Activated naive CD4-positive, alpha-beta T cell treated with anti-CD3 and anti-CD28 coated beads, Interleukin-2, amount 50 U/mL, for 24 hours (primary cell): ENCODE measurements at regions not wholly inside any gene's neighbourhood (a gene's known extent, or its start where the extent isn't known, plus 50 kb on each side); places are given as distances from the start of the nearest gene placed in this dataset.

Experiments
- H3K27ac Mint-ChIP-seq: one replicate; pipeline ENCODE4 v1.8.0; 2021; ENCODE audit warnings: mild to moderate bottlenecking, mixed read lengths
- H3K27me3 Mint-ChIP-seq: one replicate; pipeline ENCODE4 v1.8.0; 2021; ENCODE audit warnings: mixed read lengths
- H3K36me3 Mint-ChIP-seq: one replicate; pipeline ENCODE4 v1.8.0; 2021; ENCODE audit warnings: mixed read lengths
- H3K4me1 Mint-ChIP-seq: one replicate; pipeline ENCODE4 v1.8.0; 2021; ENCODE audit warnings: mixed read lengths
- H3K4me3 Mint-ChIP-seq: one replicate; pipeline ENCODE4 v1.8.0; 2021; ENCODE audit warnings: mild to moderate bottlenecking, mixed read lengths
- H3K9me3 Mint-ChIP-seq: one replicate; pipeline ENCODE4 v1.8.0; 2021; ENCODE audit warnings: mixed read lengths

DNA sequence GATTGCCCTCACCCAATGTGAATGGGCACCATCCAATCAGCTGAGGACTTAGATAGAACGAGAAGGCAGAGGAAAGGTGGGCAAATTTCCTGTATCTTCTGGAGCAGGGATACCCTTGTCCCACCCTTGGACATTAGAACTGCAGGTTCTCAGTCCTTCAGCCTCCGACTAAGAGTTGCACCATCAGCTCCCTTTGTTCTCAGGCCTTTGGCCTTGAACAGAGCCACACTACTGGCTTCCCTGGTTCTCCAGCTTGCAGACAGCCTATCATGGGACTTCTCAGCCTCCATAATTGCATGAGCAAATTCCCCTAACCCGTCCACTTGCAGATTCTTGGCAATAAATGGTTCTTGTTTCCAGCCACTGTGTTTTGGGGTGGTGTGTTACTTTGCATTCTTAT is 102.4 kb downstream of the LSM3 start:
- H3K27me3 Mint-ChIP-seq, result no peaks in the 10 kb centered on the region
- H3K27ac Mint-ChIP-seq, result no peak overlapping the region
- H3K9me3 Mint-ChIP-seq, result no peaks in the 10 kb centered on the region
- H3K4me3 Mint-ChIP-seq, result no peak overlapping the region
- H3K36me3 Mint-ChIP-seq, result no peaks in the 10 kb centered on the region
- no peaks in the 10 kb centered on the region for H3K4me1 Mint-ChIP-seq

DNA sequence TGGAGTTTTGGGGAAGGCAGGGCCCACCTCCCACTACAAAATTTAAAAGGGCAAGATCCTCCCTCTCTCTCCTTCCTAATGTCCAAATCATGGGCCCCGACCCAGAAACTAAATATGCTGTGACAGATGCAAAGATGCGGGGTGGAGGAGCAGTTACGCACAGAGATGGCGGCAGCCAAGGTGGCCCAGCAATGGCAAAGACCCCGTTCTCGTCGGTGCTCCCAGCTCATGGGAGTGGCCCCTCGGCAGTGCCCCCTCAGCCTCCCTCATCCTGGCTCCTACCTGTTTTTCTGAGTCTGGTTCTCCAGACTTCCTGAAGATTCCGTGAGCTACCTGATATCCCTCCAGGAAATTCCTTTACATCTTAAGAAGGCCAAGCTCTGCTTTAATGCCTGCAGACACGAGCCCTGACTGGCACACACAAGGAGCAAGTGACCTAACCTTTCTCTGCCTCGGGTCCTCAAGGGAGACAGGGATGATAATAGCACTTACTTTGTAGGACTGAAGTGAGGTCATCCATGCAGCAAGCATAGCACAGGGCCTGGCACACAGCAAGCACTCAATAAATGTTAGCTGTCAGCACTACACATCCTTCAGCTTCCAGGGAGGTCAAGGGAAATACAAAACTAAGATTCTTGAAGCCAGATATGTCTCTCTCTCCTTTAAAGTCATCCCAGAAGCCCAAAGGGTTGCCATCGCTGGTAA is 103.5 kb downstream of the LSM3 start:
- H3K4me3 Mint-ChIP-seq, result no peak overlapping the region
- no peaks in the 10 kb centered on the region for H3K4me1 Mint-ChIP-seq
- no peaks in the 10 kb centered on the region for H3K36me3 Mint-ChIP-seq
- no peak overlapping the region for H3K27ac Mint-ChIP-seq
- H3K27me3 Mint-ChIP-seq, result peaks cover 2% of the 10 kb centered on the region
- no peaks in the 10 kb centered on the region for H3K9me3 Mint-ChIP-seq

DNA sequence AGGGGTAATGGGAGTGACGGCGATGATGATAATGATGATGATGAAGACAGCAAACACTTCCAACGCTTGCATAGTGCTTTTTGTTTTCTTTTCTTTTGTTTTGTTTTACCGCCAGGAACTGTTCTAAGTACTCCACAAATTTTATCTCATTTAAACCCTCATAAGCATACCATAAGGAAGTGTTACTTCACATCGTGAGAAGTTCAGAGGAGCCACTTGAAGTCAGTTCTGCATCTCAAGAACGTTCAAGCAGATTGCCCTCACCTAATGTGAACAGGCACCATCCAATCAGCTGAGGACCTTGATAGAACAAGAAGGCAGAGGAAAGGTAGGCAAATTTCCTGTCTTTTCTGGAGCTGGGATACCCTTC is 104.1 kb downstream of the LSM3 start:
- Mint-ChIP-seq H3K27me3 (peaks cover 2% of the 10 kb centered on the region), H3K36me3 (no peaks in the 10 kb centered on the region), H3K9me3 (no peaks in the 10 kb centered on the region), H3K4me3 (no peak overlapping the region), H3K4me1 (no peaks in the 10 kb centered on the region), H3K27ac (no peak overlapping the region)

GRCh38 chr3:14283092-14283812 is 104.6 kb downstream of the LSM3 start:
- no peaks in the 10 kb centered on the region for H3K4me1 Mint-ChIP-seq
- H3K36me3 Mint-ChIP-seq, result no peaks in the 10 kb centered on the region
- H3K27ac Mint-ChIP-seq, result no peak overlapping the region
- no peaks in the 10 kb centered on the region for H3K9me3 Mint-ChIP-seq
- peaks cover 2% of the 10 kb centered on the region for H3K27me3 Mint-ChIP-seq
- H3K4me3 Mint-ChIP-seq, result no peak overlapping the region

GRCh38 chr3:14283813-14284438 is 105.3 kb downstream of the LSM3 start:
- Mint-ChIP-seq H3K9me3 (no peaks in the 10 kb centered on the region), H3K36me3 (no peaks in the 10 kb centered on the region), H3K27me3 (peaks cover 2% of the 10 kb centered on the region), H3K4me1 (no peaks in the 10 kb centered on the region), H3K27ac (no peak overlapping the region), H3K4me3 (no peak overlapping the region)

DNA sequence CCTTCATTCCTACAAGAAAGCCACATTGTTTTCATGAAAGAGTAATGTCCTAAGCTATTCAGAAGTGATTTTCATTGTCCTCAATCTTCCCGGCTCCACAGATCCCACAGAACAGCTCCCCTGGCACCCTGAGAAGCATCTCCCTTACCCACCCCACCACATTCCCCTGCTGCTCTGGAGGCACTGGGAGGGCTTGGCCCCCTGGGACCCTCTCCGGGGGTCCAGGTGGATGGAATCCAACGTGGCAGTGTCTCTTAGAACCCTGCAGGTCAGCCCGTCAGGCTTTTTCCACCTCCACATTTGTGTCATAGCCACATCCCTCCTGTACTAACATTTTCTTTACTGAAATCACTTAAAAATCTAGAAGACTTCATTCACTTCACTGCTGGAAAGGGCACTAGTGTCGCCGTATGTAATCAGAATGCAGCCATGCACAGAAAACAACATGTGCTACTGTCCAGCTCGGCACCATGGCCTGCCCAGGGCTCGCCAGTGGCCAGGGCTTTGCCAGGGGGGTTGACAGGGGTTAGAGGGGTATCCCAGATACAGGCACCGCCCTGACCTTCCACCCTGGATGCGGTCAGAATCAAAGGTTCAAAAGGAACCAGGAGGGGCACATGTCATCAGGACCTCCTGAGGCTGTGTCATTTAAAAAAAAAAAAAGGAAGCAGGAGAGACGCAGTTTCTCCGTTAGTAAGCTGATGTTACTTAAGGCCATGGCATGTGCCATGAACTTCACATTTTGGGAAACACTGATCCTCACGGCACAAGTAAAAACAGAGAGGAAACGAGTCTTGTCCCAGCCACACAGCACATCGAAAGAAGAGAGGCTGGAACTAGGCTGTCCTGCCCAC is 106.3 kb downstream of the LSM3 start:
- H3K4me1 Mint-ChIP-seq, result no peaks in the 10 kb centered on the region
- H3K36me3 Mint-ChIP-seq, result no peaks in the 10 kb centered on the region
- no peak overlapping the region for H3K27ac Mint-ChIP-seq

DNA sequence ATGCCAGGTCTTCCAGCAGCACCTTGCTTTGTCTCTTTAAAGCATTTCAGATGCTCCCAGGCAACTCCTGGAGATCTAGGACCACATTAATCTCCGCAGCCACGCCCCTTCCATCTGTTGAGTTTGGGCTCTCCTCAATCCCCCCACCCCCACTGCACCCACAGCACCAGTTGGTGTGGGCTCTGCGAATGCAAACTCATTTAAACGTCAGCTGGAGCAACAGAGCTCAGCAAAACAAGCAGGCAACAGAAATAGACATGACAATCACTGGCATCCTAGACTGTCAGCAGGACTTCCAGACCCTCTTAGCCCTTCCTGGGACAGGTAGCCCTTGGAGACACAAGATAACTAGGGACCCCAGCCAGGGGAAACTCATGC is 106.9 kb downstream of the LSM3 start:
- Mint-ChIP-seq H3K36me3 (no peaks in the 10 kb centered on the region), H3K4me3 (no peak overlapping the region), H3K27me3 (peaks cover 2% of the 10 kb centered on the region), H3K9me3 (no peaks in the 10 kb centered on the region), H3K27ac (no peak overlapping the region), H3K4me1 (no peaks in the 10 kb centered on the region)

More for the DNA sequence above, 106.3 kb downstream of the LSM3 start:
- no peaks in the 10 kb centered on the region for H3K9me3 Mint-ChIP-seq
- H3K4me3 Mint-ChIP-seq, result no peak overlapping the region
- H3K27me3 Mint-ChIP-seq, result peaks cover 2% of the 10 kb centered on the region

- no peaks in the 10 kb centered on the region for H3K9me3 Mint-ChIP-seq
- no peaks in the 10 kb centered on the region for H3K4me1 Mint-ChIP-seq
- no peak overlapping the region for H3K27ac Mint-ChIP-seq
- H3K4me3 Mint-ChIP-seq, result no peak overlapping the region
- no peaks in the 10 kb centered on the region for H3K36me3 Mint-ChIP-seq
- peaks cover 2% of the 10 kb centered on the region for H3K27me3 Mint-ChIP-seq
Observed at GRCh38 chr3:14286887-14287500, 108.4 kb downstream of the LSM3 start.

DNA sequence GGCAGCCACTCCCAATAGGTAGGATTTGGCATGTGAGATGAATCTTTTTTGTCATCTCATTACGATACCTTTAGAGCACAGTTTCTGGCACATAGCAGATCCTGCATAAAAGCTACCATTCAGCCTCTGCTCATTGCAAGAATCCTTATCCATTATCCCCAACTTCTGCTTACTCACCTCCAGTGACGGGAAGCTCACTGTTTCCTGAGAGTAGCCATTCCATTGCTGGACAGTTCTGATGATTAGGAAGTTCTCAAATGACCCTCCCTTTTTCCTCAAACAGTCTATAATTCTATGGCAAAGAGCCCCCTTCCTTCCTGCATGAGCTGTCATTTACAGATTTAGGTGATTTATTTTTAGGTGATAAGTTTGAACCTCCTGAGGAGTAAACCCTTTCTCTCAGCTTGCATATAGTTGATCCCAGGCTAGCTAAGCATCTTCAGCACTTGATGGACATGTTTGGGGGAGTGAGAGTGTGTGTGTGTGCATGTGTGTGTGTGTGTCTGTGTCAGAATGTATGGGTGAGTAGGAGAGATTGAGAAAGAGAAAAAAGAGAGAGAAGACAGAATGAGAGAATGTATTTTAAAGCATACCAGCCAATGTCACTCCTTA is 109.7 kb downstream of the LSM3 start:
- no peaks in the 10 kb centered on the region for H3K4me1 Mint-ChIP-seq
- H3K9me3 Mint-ChIP-seq, result no peaks in the 10 kb centered on the region
- no peaks in the 10 kb centered on the region for H3K36me3 Mint-ChIP-seq
- peaks cover 2% of the 10 kb centered on the region for H3K27me3 Mint-ChIP-seq
- no peak overlapping the region for H3K4me3 Mint-ChIP-seq
- no peak overlapping the region for H3K27ac Mint-ChIP-seq

DNA sequence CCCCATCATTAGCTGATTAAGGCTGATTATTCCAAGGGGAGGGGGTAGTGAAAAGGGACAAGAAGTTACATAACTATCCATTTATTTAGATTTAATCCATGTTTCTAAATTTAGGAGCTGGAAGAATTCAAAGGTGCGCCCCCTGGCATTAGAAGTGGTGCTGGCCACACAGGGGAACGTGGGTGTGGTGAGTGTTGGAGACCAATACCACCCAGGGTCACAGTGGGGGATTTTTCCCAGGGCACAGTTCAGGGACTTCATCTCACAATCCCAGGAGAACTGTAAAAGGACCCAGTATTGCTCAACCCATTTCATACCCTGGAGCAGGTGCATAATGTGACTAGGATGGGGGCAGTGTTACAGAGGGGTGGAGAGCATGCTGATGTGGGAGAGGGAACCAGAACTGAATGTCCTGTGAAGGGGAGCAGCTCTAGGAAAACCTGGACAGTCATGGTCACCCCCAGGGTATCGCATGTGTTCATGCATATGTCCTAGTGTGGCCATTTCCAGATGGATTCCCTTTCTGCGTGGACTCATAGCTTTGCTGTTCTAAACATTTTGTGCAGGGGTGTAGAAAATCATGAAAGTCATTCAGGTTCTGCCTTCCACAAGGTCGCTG is 110.3 kb downstream of the LSM3 start:
- H3K4me3 Mint-ChIP-seq, result no peak overlapping the region
- H3K27ac Mint-ChIP-seq, result no peak overlapping the region
- no peaks in the 10 kb centered on the region for H3K9me3 Mint-ChIP-seq
- no peaks in the 10 kb centered on the region for H3K4me1 Mint-ChIP-seq
- no peaks in the 10 kb centered on the region for H3K36me3 Mint-ChIP-seq
- peaks cover 2% of the 10 kb centered on the region for H3K27me3 Mint-ChIP-seq

DNA sequence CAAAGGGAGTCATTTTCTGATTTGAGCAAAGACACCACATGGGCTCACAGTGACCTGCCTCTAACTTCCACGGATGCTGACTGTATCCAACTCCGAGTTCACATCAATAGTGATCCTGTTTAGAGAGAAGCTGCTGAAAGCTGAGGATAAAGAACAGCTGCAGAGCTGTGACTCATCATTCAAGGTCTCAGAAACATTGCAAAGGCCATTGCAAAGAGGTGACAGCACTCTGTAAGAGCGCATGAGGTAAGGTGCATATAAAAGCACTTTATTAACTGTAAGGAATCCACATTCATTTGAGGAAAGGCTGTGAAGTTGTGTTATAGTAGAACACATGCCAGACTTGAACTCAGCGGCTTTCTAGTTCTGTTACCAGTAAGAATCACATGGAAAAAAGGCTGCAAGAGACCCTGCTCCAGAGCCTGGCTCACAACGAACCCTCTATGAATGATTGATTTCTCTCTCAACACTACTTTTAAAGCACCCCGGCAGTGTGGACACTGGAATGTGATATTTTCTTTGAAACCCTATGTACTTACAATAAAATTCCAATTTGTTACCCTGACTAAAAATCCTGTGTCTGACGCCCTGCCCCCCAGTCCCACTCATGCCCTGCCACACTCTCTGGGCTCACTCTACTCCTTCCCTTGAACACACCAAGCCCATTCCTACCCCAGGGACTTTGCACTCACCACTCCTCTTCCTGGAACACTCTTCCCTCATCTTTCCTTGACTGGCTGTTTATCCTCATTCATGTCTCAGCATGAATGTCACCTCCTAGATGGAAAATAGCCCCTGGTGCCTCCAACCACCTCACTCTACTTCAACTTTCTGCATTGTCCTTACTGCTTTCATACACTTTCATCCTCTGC is 111.2 kb downstream of the LSM3 start:
- no peak overlapping the region for H3K4me3 Mint-ChIP-seq
- H3K4me1 Mint-ChIP-seq, result no peaks in the 10 kb centered on the region
- H3K36me3 Mint-ChIP-seq, result no peaks in the 10 kb centered on the region
- no peaks in the 10 kb centered on the region for H3K9me3 Mint-ChIP-seq
- H3K27ac Mint-ChIP-seq, result no peak overlapping the region
- peaks cover 2% of the 10 kb centered on the region for H3K27me3 Mint-ChIP-seq

DNA sequence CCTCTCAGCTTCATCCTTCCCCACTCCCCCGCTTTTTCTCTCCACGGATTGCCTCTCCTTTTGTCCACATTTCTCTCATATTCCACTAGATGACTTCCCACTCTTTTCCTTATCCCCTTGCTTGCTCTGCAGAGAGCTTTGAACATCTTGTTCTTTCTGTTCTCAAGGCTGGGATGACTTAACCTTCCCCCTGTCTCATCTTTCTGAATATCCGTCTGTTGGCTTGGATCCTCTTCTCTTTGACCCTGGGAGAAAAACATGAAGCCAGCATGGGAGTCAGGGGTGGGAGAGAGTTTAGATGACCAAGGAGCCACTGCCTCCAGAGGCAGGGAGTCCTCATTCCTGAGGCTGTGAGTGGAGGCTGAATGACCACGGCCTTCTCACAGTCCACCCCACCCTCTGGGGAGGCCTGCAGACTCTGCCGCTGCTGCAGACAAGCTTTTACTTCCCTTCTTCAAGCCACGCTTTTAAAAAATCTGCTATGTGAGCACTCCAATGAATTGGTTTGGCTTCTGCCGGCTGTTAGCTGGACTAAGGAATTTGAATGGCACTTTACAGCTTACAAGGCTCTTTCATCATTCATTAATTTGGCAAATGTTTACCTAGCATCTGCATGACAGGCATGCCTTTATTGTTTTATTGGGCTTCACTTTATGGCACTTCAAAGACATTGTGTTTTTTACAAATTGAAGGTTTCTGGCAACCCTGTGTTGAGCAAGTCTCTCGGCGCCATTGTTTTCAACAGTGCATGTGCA is 111.6 kb upstream of the SLC6A6 start:
- Mint-ChIP-seq H3K27ac (no peak overlapping the region), H3K4me3 (no peak overlapping the region), H3K36me3 (no peaks in the 10 kb centered on the region), H3K9me3 (no peaks in the 10 kb centered on the region), H3K4me1 (no peaks in the 10 kb centered on the region), H3K27me3 (peaks cover 2% of the 10 kb centered on the region)

- Mint-ChIP-seq H3K36me3 (no peaks in the 10 kb centered on the region), H3K9me3 (no peaks in the 10 kb centered on the region), H3K4me3 (no peak overlapping the region), H3K4me1 (no peaks in the 10 kb centered on the region), H3K27ac (no peak overlapping the region), H3K27me3 (no peaks in the 10 kb centered on the region)
Observed at GRCh38 chr3:14295037-14295436, 107.4 kb upstream of the SLC6A6 start.
